GM19240 (cell line): ENCODE measurements at regions not wholly inside any gene's neighbourhood (a gene's known extent, or its start where the extent isn't known, plus 50 kb on each side); places are given as distances from the start of the nearest gene placed in this dataset.

Source experiments
- DNase-seq: peaks from one replicate; pipeline ENCODE4 v3.0.0; 2011; ENCODE audit warnings: low spot score; ENCODE audit not compliant: insufficient read length

- DNase-seq = no peak
Measured at GRCh38 chr3:182198345-182198744, 486.6 kb downstream of the SOX2 start.

DNA sequence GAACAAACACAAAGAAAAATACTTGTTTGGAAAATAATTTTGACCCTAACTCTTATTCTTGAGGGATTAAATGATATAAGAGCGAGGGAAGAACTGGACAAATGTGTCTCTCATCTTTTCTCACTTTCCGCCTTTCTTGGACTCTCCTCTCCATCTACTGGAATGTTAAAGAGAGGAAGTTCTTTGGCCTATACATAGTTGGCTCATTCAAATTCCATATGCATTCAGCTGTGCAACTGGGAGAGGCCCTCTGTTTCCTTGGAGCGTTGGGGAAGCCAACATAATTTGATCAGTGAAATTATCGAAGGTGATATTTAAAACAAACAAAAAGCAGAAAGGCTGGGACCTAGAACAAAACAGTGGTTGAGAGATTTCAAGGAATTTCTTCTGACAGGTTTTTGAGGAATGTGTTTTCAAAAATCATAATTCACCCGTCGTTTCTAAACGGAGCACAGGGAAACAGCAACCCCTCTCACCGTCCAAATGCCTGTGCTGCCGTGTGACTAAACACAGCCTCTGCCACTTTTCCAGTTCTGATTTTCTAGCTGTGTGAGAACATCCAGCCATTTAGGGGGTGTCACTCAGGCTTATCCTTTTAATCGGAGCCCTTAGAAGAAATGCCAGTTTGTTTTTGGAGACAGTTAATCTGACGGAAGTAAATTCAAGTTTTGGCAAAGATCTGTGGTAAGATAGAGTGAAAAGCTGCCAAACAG is 489.9 kb downstream of the SOX2 start:
- no peak for DNase-seq

DNA sequence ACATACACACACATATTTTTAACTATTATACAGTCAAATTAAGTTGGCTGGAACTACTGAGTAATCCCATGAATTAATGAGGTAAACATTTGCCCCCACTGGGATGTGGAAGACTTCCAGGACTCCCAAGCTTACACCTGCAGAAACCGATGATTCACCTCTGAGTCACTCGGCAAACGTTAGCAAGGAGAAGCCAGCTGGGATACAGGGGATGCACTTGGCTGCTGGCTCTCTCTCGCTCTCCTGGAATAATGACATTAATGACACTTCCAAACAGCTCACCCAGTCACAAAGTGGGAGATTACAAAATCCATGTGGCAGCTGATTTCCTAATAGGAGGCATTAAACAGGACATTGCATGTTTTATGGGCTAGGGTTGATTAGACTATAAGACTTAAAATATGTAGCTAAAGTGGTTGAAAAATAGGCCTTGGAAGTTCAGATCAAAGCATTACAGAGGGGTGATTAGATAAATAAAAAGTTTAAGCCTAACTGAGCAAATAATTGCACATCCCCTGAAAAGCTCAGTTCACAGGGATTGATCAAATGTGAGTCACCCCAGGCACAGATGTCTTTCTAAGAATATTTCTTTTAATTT is 500.9 kb downstream of the SOX2 start:
- no peak for DNase-seq

DNA sequence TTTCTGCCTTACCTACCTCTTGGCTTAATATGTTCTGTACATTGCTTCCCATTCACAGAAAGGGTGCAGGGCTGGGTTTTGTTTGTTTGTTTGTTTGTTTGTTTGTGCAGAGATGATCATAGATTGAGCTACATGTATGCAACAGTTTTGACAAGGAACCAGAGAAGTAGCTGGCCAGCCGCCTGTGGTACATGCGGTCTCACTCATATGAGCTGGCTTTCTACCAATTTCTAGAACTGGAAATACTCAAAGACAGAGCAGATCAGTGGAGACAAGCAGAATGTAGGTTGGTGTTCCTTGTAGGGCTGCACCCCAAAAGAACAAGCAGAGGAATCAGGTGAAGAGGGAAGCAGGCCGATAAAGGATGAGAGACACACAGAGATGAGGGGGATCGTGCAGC is 502.7 kb downstream of the SOX2 start:
- DNase-seq = no peak

DNA sequence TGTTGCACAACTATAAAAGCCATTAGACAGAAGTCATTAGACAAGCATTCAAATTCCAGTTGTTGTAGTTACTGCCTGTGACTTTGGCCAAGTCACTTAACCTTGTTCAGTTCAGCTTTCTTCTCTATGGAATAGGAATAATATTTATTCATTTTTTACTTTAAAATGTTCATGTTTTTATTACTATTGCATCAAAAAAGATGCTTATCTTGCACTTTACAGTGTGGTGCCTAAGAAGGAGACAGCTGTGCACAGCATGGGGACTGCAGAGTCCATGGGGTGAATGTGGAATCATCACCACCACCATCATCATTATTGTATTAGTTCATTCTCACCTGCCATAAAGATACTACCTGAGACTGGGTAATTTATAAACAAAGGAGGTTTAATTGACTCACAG is 504.2 kb downstream of the SOX2 start:
- DNase-seq = no peak

- DNase-seq = no peak
Measured at GRCh38 chr3:182216311-182216970, 504.7 kb downstream of the SOX2 start.

DNA sequence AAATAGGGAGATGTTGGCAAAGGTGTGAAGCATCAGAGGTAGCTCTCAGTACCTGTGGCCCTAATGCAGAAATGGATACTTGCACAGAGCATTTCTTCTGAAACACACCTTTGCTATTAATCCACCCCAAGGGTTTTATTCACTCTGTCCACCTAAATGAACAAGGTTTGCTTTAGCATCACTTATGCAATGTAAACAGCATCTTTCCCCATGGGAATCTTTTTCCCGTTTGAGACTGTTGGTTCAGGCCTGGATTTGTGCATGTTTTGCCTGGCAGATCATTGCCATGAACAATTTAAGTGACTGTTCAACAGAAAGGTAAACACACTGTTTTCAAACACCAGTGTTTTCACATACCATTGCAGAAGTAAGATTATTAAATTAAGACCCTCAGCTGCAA is 508.3 kb downstream of the SOX2 start:
- no peak for DNase-seq

DNA sequence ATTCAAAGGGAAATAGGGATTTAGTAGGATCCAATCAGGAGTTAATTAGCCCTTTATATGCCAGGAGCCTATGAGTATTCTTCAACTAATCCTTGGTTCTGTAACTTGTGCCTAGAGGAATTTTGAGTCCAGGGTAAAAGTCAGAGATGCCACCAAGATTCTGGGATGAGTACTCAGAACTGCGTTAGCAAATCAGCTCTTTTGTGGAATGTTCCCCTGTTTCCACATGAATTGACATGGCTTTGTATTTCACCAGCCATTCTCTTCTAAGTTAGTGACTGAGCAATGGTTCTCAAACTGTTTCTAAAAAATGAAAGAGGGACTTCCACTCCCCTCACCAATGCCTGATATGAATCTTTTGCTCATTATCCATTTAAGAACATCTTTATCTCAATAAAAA is 508.7 kb downstream of the SOX2 start:
- no peak for DNase-seq

- DNase-seq = no peak
Measured at GRCh38 chr3:182226995-182227394, 515.3 kb downstream of the SOX2 start.

- no peak for DNase-seq
Measured at GRCh38 chr3:182233405-182233804, 521.7 kb downstream of the SOX2 start.

GRCh38 chr3:182233957-182234356 is 522.2 kb downstream of the SOX2 start:
- DNase-seq = no peak

DNA sequence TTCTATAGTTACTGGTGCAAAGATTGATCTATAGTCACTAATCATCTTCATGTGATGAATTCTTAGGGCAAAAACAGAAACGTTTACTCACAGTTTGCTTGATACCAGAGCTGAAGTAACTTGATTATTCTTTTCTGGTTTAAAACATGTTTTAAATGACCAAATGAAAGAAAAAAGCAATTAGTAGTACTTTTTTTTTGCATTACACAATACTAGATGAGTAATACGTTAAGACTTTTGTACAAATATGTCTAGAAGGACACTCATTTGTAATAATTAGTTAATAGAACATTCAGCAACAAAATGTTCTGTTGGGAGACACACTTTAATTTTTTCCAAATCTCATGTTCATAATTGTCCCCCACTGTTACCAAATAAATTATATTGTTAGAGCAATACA is 523.2 kb downstream of the SOX2 start:
- no peak for DNase-seq

- DNase-seq = no peak
Measured at GRCh38 chr3:182235504-182235903, 523.8 kb downstream of the SOX2 start.

DNA sequence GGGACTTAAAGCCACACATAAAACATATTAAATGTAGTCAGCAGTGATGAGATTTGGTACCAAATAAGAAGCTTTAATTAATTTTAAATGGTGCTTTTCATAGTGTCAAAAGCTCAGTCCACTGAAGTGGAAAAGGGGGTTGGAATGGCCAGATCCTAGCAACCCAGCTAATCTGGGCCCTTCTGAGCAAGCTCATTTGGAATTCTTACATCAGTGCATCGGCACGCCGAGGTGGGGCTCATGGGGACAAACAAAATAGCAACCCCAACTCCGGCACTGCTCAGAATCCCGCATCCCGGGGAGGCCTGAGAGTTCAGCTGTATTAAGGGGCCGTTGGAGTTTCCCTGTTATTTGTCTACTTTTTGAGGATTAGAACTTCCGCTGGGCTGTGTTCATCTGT is 526.4 kb downstream of the SOX2 start:
- DNase-seq = no peak

DNA sequence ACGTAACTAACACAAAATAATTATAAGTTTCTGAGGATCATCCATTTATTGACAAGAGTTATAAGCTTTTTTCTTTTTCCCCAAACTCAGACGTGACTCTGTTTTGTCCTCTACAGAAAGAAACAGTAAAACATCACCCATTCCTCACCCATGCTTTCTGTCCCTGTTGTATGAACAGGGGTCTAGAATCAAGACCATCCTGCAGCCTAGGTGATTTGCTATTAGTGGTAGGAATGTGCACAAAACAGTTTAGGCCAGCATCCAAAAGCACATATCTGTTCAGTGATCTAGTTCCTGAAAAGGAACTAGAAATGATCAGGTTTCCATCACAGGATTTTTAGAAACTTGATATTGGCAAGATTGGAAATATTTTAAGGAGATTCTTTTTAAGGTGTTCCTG is 527.6 kb downstream of the SOX2 start:
- DNase-seq = no peak

DNA sequence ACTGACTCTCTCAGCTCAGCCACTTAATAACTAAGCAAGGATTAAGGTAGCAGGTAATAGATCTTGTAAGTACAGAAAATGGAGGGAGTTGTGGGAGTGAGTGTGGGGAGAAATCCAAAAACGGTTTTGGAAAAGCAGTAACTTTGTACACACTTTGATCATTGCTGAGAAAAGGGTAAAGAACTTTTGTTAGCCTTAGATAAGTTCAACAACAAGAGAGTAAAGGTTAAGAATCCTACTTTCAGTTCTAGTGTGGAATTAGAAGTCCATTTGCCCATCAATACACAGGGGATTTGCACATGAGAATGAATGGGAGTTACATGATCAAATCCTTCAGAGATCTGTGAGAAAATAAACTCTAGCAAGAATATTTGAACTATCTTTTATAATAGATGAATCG is 528.7 kb downstream of the SOX2 start:
- DNase-seq = no peak

GRCh38 chr3:182241196-182241765 is 529.6 kb downstream of the SOX2 start:
- no peak for DNase-seq

- no peak for DNase-seq
Measured at GRCh38 chr3:182241766-182242488, 530.2 kb downstream of the SOX2 start.

- DNase-seq = no peak
Measured at GRCh38 chr3:182242489-182242942, 530.8 kb downstream of the SOX2 start.

GRCh38 chr3:182243625-182244024 is 531.9 kb downstream of the SOX2 start:
- no peak for DNase-seq

- no peak for DNase-seq
Measured at GRCh38 chr3:182244222-182244971, 532.7 kb downstream of the SOX2 start.
